T-helper 1 cell treated with Interleukin-12 subunit alpha and Interleukin-12 subunit beta and Interleukin-4 antibody, amounts not matched to agents 30 μg/mL and 1 μg/mL, for 36 hours (primary cell): ENCODE measurements at regions not wholly inside any gene's neighbourhood (a gene's known extent, or its start where the extent isn't known, plus 50 kb on each side); places are given as distances from the start of the nearest gene placed in this dataset.
A peak's percentile ranks its signal among the peaks of the same experiment; 100 is the strongest.
"Not testable (repeated sequence)": the region's sequence is repeated elsewhere in the genome, so short reads cannot be mapped to it uniquely, and the experiment has no call there.

ENCODE experiments used
- H3K27ac Mint-ChIP-seq: one replicate; pipeline ENCODE4 v1.8.0; 2021; ENCODE audit warnings: mild to moderate bottlenecking, mixed read lengths
- H3K27me3 Mint-ChIP-seq: one replicate; pipeline ENCODE4 v1.8.0; 2021; ENCODE audit warnings: low read depth, mixed read lengths
- H3K36me3 Mint-ChIP-seq: one replicate; pipeline ENCODE4 v1.8.0; 2021; ENCODE audit warnings: low read depth, mixed read lengths
- H3K4me1 Mint-ChIP-seq: one replicate; pipeline ENCODE4 v1.8.0; 2021; ENCODE audit warnings: low read depth, mixed read lengths
- H3K4me3 Mint-ChIP-seq: one replicate; pipeline ENCODE4 v1.8.0; 2021; ENCODE audit warnings: mild to moderate bottlenecking, moderate library complexity, mixed read lengths
- H3K9me3 Mint-ChIP-seq: one replicate; pipeline ENCODE4 v1.8.0; 2021; ENCODE audit warnings: mixed read lengths

- Mint-ChIP-seq H3K36me3 (peaks cover 8% of the 10 kb centered on the region), H3K4me1 (peaks cover 18% of the 10 kb centered on the region), H3K27ac (no peak overlapping the region), H3K9me3 (no peaks in the 10 kb centered on the region), H3K4me3 (no peak overlapping the region), H3K27me3 (peaks cover 16% of the 10 kb centered on the region)
These were observed 58.0 kb upstream of the AHI1 start for GRCh38 chr6:135555550-135555949.

GRCh38 chr6:135557582-135557981, 60.0 kb upstream of the AHI1 start:
- no peak overlapping the region for H3K4me3 Mint-ChIP-seq
- H3K27me3 Mint-ChIP-seq = peaks cover 7% of the 10 kb centered on the region
- peaks cover 22% of the 10 kb centered on the region for H3K36me3 Mint-ChIP-seq
- peaks cover 31% of the 10 kb centered on the region for H3K4me1 Mint-ChIP-seq
- no peak overlapping the region for H3K27ac Mint-ChIP-seq
- H3K9me3 Mint-ChIP-seq = peaks cover 15% of the 10 kb centered on the region

GRCh38 chr6:135565605-135566004, 68.1 kb upstream of the AHI1 start:
- peaks cover 51% of the 10 kb centered on the region for H3K36me3 Mint-ChIP-seq
- not testable (repeated sequence) for H3K27me3 Mint-ChIP-seq
- H3K9me3 Mint-ChIP-seq = peaks cover 39% of the 10 kb centered on the region
- peaks cover 69% of the 10 kb centered on the region for H3K4me1 Mint-ChIP-seq
- peak overlapping the region; percentile 82 for H3K27ac Mint-ChIP-seq
- H3K4me3 Mint-ChIP-seq = peak overlapping the region; percentile 26

GRCh38 chr6:135566311-135567068, 69.0 kb upstream of the AHI1 start:
- Mint-ChIP-seq H3K4me1 (peaks cover 68% of the 10 kb centered on the region), H3K27me3 (peaks cover 3% of the 10 kb centered on the region), H3K27ac (peak overlapping the region; percentile 86), H3K9me3 (peaks cover 43% of the 10 kb centered on the region), H3K4me3 (peak overlapping the region; percentile 33), H3K36me3 (peaks cover 53% of the 10 kb centered on the region)

GRCh38 chr6:135567375-135568083, 70.0 kb upstream of the AHI1 start:
- peaks cover 64% of the 10 kb centered on the region for H3K4me1 Mint-ChIP-seq
- H3K4me3 Mint-ChIP-seq = peak overlapping the region; percentile 14
- H3K36me3 Mint-ChIP-seq = peaks cover 46% of the 10 kb centered on the region
- H3K27me3 Mint-ChIP-seq = peaks cover 3% of the 10 kb centered on the region
- H3K9me3 Mint-ChIP-seq = peaks cover 34% of the 10 kb centered on the region
- peak overlapping the region; percentile 86 for H3K27ac Mint-ChIP-seq

DNA sequence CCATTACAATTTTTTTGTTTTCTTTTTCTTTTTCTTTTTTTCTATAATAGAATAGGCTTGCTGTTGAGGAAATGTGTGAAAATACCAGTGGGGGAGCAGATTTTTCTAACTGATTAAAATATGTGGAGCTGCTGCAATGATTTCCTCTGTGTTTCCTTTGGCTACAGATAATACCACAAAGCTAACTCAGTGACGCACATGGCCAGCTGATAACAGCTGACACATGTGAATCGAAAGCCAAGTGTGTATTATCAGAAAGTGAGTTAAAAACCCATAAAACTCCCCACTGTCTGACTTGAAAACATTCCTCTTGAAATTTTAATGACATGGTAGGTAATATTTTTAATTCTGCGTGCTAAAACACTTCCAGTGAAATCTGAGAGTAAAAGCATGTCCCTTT, 70.8 kb upstream of the AHI1 start:
- Mint-ChIP-seq H3K9me3 (peaks cover 26% of the 10 kb centered on the region), H3K4me3 (peak overlapping the region; percentile 13), H3K4me1 (peaks cover 60% of the 10 kb centered on the region), H3K27ac (peak overlapping the region; percentile 86), H3K27me3 (peaks cover 3% of the 10 kb centered on the region), H3K36me3 (peaks cover 41% of the 10 kb centered on the region)

DNA sequence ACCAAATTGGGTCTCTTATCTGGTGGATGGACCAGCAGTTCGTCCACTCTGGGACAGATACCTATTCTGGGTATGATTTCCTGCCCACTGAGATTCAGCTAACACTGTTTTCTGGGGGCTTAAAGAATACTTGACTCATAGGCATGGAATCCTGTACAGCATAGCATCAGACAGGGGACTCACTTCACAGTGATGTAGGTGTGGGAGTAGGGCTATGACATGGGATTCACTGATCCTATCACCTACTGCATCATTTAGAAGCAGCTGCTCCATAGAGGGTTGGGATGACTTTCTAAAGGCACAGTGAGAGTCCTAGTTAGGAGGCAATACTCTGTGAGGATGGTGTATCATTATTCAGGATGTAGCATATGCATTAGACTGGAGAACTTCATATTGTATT, 74.5 kb upstream of the AHI1 start:
- Mint-ChIP-seq H3K27ac (no peak overlapping the region), H3K27me3 (no peaks in the 10 kb centered on the region), H3K4me1 (peaks cover 48% of the 10 kb centered on the region), H3K36me3 (peaks cover 23% of the 10 kb centered on the region), H3K9me3 (peaks cover 14% of the 10 kb centered on the region), H3K4me3 (no peak overlapping the region)

DNA sequence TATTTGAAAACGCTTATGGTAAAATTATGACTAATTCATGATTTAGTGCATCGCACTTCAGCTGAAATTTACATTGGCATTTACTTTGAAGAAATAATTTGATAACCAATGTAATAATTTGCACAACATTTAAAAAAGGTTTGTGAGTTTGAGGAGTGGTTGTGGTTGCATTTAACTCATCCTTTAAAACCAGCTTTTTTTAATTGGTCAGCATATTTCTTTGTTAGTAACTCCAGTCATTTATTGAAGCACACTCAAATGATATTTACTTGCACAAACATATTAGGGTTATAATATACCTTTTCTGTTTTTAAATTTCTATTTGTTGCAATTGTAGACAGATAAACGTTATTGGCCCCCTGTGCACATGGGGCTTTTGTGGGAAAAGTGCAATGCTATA, 78.1 kb upstream of the AHI1 start:
- Mint-ChIP-seq H3K4me1 (peaks cover 33% of the 10 kb centered on the region), H3K27ac (no peak overlapping the region)

GRCh38 chr6:135576055-135576454, 78.5 kb upstream of the AHI1 start:
- peaks cover 13% of the 10 kb centered on the region for H3K36me3 Mint-ChIP-seq
- H3K27ac Mint-ChIP-seq = peak overlapping the region; percentile 69
- H3K4me3 Mint-ChIP-seq = no peak overlapping the region

More for the DNA sequence above, 78.1 kb upstream of the AHI1 start:
- peaks cover 16% of the 10 kb centered on the region for H3K36me3 Mint-ChIP-seq
- no peaks in the 10 kb centered on the region for H3K27me3 Mint-ChIP-seq
- peaks cover 14% of the 10 kb centered on the region for H3K9me3 Mint-ChIP-seq
- H3K4me3 Mint-ChIP-seq = no peak overlapping the region

DNA sequence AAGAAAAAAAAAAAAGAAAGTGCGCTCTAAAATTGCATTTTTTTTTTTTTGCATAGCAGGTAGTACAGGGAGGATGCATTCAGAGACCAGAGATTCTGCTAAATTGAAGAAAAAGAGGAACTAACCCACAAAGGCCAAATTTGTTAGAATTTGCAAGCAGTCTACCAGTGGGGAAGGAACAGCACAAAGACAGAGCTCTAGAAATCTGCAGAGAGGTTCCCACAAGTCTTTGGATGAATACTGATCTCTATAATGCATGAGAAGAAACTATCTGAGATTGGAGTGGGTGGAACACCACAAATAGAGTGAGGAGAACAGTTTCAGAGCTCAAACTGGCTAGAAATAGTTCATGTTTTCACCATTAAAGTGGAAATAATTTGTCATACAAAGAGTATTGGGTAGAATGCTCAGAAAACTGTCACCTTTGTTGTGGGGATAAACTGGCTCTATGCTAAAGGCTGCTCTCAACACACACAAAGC, 79.6 kb upstream of the AHI1 start:
- no peaks in the 10 kb centered on the region for H3K27me3 Mint-ChIP-seq
- H3K4me3 Mint-ChIP-seq = no peak overlapping the region
- H3K27ac Mint-ChIP-seq = peak overlapping the region; percentile 84
- H3K9me3 Mint-ChIP-seq = peaks cover 9% of the 10 kb centered on the region
- H3K4me1 Mint-ChIP-seq = peaks cover 30% of the 10 kb centered on the region
- peaks cover 13% of the 10 kb centered on the region for H3K36me3 Mint-ChIP-seq

More at GRCh38 chr6:135576055-135576454, 78.5 kb upstream of the AHI1 start:
- peaks cover 32% of the 10 kb centered on the region for H3K4me1 Mint-ChIP-seq
- peaks cover 10% of the 10 kb centered on the region for H3K9me3 Mint-ChIP-seq
- no peaks in the 10 kb centered on the region for H3K27me3 Mint-ChIP-seq

- Mint-ChIP-seq H3K4me1 (peaks cover 39% of the 10 kb centered on the region), H3K27me3 (no peaks in the 10 kb centered on the region), H3K36me3 (peaks cover 25% of the 10 kb centered on the region), H3K27ac (no peak overlapping the region), H3K4me3 (no peak overlapping the region), H3K9me3 (peaks cover 13% of the 10 kb centered on the region)
These were observed 81.4 kb upstream of the AHI1 start for GRCh38 chr6:135578976-135579375.

GRCh38 chr6:135581211-135581610, 83.7 kb upstream of the AHI1 start:
- Mint-ChIP-seq H3K4me3 (no peak overlapping the region), H3K27ac (no peak overlapping the region), H3K36me3 (peaks cover 32% of the 10 kb centered on the region), H3K9me3 (peaks cover 13% of the 10 kb centered on the region), H3K4me1 (peaks cover 43% of the 10 kb centered on the region), H3K27me3 (no peaks in the 10 kb centered on the region)

DNA sequence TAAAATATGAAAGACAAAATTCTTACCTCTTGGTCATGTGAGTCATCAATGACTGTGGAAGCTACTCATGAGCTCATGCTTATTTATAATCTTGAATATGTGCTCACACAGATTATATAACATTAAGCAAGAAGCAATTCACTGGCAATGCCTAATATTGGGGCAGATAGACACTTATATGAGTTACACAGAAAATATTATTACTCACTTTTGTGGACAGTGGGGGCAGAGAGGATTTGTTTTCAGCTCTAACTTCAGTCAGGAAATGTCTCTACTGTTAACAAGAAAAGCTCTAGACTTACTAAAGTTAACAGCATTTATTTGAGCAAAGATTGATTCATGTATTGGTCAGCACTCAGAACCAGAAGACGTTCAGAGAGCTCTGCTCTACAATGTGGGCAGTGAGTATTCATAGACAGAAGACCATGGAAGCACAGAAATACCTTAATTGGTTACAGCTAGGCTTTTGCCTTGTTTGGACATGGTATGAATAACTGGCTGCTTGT, 85.8 kb upstream of the AHI1 start:
- no peaks in the 10 kb centered on the region for H3K27me3 Mint-ChIP-seq
- H3K9me3 Mint-ChIP-seq = peaks cover 23% of the 10 kb centered on the region
- peak overlapping the region; percentile 6 for H3K27ac Mint-ChIP-seq
- no peak overlapping the region for H3K4me3 Mint-ChIP-seq
- peaks cover 38% of the 10 kb centered on the region for H3K36me3 Mint-ChIP-seq
- peaks cover 43% of the 10 kb centered on the region for H3K4me1 Mint-ChIP-seq

- H3K9me3 Mint-ChIP-seq = peaks cover 41% of the 10 kb centered on the region
- no peak overlapping the region for H3K4me3 Mint-ChIP-seq
- H3K27me3 Mint-ChIP-seq = no peaks in the 10 kb centered on the region
- peaks cover 50% of the 10 kb centered on the region for H3K4me1 Mint-ChIP-seq
- peak overlapping the region; percentile 84 for H3K27ac Mint-ChIP-seq
- H3K36me3 Mint-ChIP-seq = peaks cover 58% of the 10 kb centered on the region
These were observed 88.8 kb upstream of the AHI1 start for GRCh38 chr6:135586388-135586787.

GRCh38 chr6:135586844-135587243, 89.3 kb upstream of the AHI1 start:
- Mint-ChIP-seq H3K36me3 (peaks cover 58% of the 10 kb centered on the region), H3K27me3 (no peaks in the 10 kb centered on the region), H3K4me3 (peak overlapping the region; percentile 25), H3K27ac (peak overlapping the region; percentile 84), H3K9me3 (peaks cover 41% of the 10 kb centered on the region), H3K4me1 (peaks cover 48% of the 10 kb centered on the region)
